B cell (primary cell): ENCODE measurements at regions not wholly inside any gene's neighbourhood (a gene's known extent, or its start where the extent isn't known, plus 50 kb on each side); places are given as distances from the start of the nearest gene placed in this dataset.

ENCODE experiments used
- ATAC-seq: fragments of 200-7000 bp; cut with Tn5 transposase; one replicate; pipeline ENCODE4 v1.10.0; 2021; ENCODE audit warnings: low read depth, mild to moderate bottlenecking, moderate number of reproducible peaks, moderate library complexity
- CTCF ChIA-PET: fragments of 350-600 bp; sonication (Branson Sonifier 250); formaldehyde crosslinking; loops from one replicate; lab custom pipeline; 2021; ENCODE audit warnings: antibody characterized with exemption, inconsistent platforms; lab: Charles Lee
- POLR2A ChIA-PET: fragments of 350-600 bp; sonication (Branson Sonifier 250); formaldehyde crosslinking; loops from one replicate; lab custom pipeline; 2021; ENCODE audit warnings: antibody characterized with exemption; lab: Charles Lee
- DNase-seq: peaks from one replicate; pipeline ENCODE4 v3.0.0; 2013
- H2AFZ ChIP-seq: 2 replicates; pipeline ENCODE4 v1.6.1; 2012; ENCODE audit warnings: mild to moderate bottlenecking, low read depth, low read length; ENCODE audit not compliant: insufficient read depth, poor library complexity, severe bottlenecking
- H3K27ac ChIP-seq, 2 donors: 1 replicate in 1 of 2; 2 replicates in 1 of 2; pipeline ENCODE4 v1.5.1; 2012 to 2013; ENCODE audit warnings: low read length in 2 of 2, mild to moderate bottlenecking in 2 of 2, moderate library complexity in 1 of 2
- H3K27me3 ChIP-seq, 4 experiments: fragments of 200-600 bp in 1 of 4; sonication (generic) in 1 of 4; replicated peaks in 1 of 4; 1 replicate in 2 of 4; 2 replicates in 2 of 4; pipeline versions ENCODE4 v1.6.1 to v1.7.0; 2013 to 2016; ENCODE audit warnings: low read length in 3 of 4, mild to moderate bottlenecking in 2 of 4, mixed read lengths in 1 of 4, moderate library complexity in 1 of 4; ENCODE audit not compliant: insufficient read depth in 4 of 4, control insufficient read depth in 3 of 4; ENCODE audit errors: control extremely low read depth in 1 of 4
- H3K36me3 ChIP-seq, 2 experiments: replicated peaks in 1 of 2; 1 replicate in 1 of 2; 2 replicates in 1 of 2; pipeline versions ENCODE4 v1.6.1 to v1.7.1; 2013; ENCODE audit warnings: low read length in 1 of 2; ENCODE audit not compliant: insufficient read depth in 2 of 2, control insufficient read depth in 1 of 2; ENCODE audit errors: control extremely low read depth in 1 of 2, extremely low read depth in 1 of 2
- H3K4me1 ChIP-seq, 2 donors: fragments of 200-600 bp in 1 of 2; sonication (generic) in 1 of 2; 1 replicate in 1 of 2; 2 replicates in 1 of 2; pipeline versions ENCODE4 v1.5.1 to v1.6.1; 2013 to 2017; ENCODE audit warnings: low read length in 2 of 2; ENCODE audit not compliant: control insufficient read depth in 2 of 2, insufficient read depth in 2 of 2
- H3K4me2 ChIP-seq: replicated peaks from 2 replicates; pipeline ENCODE3; 2012; ENCODE audit warnings: mild to moderate bottlenecking, low read depth, low read length; ENCODE audit not compliant: poor library complexity, severe bottlenecking
- H3K4me3 ChIP-seq, 5 experiments: fragments of 200-600 bp in 1 of 5; sonication (generic) in 1 of 5; 1 replicate in 3 of 5; 2 replicates in 2 of 5; pipeline versions ENCODE4 v1.5.1 to v1.7.0; 2011 to 2016; ENCODE audit warnings: low read length in 4 of 5, mild to moderate bottlenecking in 4 of 5, low read depth in 2 of 5, control low read depth in 1 of 5, moderate library complexity in 1 of 5; ENCODE audit not compliant: insufficient read depth in 1 of 5; ENCODE audit errors: control extremely low read depth in 1 of 5, extremely low read depth in 1 of 5
- H3K79me2 ChIP-seq: fragments of 200-600 bp; sonication (generic); one replicate; pipeline ENCODE4 v1.6.0; 2016; ENCODE audit warnings: low read length; ENCODE audit not compliant: control insufficient read depth, insufficient read depth
- H3K9ac ChIP-seq: fragments of 200-600 bp; sonication (generic); 2 replicates; pipeline ENCODE4 v1.6.1; 2017; ENCODE audit warnings: mild to moderate bottlenecking, low read length, moderate library complexity
- H3K9me3 ChIP-seq, 3 donors: one replicate each; pipeline versions ENCODE4 v1.6.1 to v1.7.1; 2013; ENCODE audit warnings: low read length in 2 of 3; ENCODE audit not compliant: control insufficient read depth in 2 of 3, insufficient read depth in 1 of 3; ENCODE audit errors: control extremely low read depth in 1 of 3
- H4K20me1 ChIP-seq: 2 replicates; pipeline ENCODE4 v1.6.0; 2012; ENCODE audit warnings: mild to moderate bottlenecking, low read length; ENCODE audit not compliant: insufficient read depth, control insufficient read depth, poor library complexity, severe bottlenecking
- H3K27ac Mint-ChIP-seq: one replicate; pipeline ENCODE4 v1.8.0; 2021; ENCODE audit warnings: mixed read lengths
- H3K27me3 Mint-ChIP-seq: one replicate; pipeline ENCODE4 v1.8.0; 2021; ENCODE audit warnings: mixed read lengths
- H3K4me1 Mint-ChIP-seq: one replicate; pipeline ENCODE4 v1.8.0; 2021; ENCODE audit warnings: mixed read lengths
- H3K4me3 Mint-ChIP-seq: one replicate; pipeline ENCODE4 v1.8.0; 2021; ENCODE audit warnings: mixed read lengths
- H3K9me3 Mint-ChIP-seq: one replicate; pipeline ENCODE4 v1.8.0; 2022; ENCODE audit warnings: mixed read lengths; ENCODE audit not compliant: insufficient read depth
- EZH2 ChIP-seq: IDR thresholded peaks from 2 replicates; pipeline ENCODE4 v1.6.1; 2012; ENCODE audit warnings: borderline replicate concordance, low read depth, mild to moderate bottlenecking, moderate library complexity, low read length; ENCODE audit not compliant: insufficient read depth, poor library complexity, severe bottlenecking
- WGBS: methylation state at CpG from one replicate; pipeline ENCODE4 v1.1.5; 2013; ENCODE audit warnings: missing lambda C conversion rate; ENCODE audit not compliant: insufficient coverage; 5-methylcytosine and 5-hydroxymethylcytosine counted together
- intact Hi-C: fragments of 100-400 bp; cut with micrococcal nuclease; formaldehyde crosslinking; loops from one replicate; pipeline ENCODE4 v1.10.0; 2022
- TF ChIP-seq, protein P1 (sequence below): fragments of 200-600 bp; IDR thresholded peaks from one replicate; pipeline ENCODE4 v1.8.0; 2022; ENCODE audit warnings: antibody characterized with exemption, mild to moderate bottlenecking

DNA sequence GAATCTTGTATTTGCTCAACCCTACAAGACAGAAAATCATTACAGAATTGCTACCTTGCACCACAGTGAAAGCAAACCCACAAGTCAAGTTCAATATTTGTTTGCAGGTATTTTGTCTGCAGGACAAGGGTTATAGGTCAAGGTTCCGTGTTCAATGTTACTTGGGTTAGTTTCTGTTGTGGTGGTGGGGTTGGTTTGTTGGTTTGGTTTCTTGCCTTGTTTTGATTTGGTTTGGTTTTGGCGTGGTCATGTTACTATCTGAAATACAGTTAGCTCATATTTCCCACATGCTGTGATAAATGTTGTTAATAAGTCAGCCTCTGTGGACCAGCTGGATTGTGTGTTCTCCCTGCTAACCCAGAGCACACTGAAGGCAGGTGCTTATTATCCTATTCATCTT is 75.6 kb upstream of the INSIG1 start:
- no peak overlapping the region for H3K4me3 Mint-ChIP-seq
- Histone ChIP-seq H3K4me2 (no peak overlapping the region), H3K27ac (no peak overlapping the region), H3K4me1 (no peaks in the 10 kb centered on the region), H3K27me3 (no peaks in the 10 kb centered on the region), H4K20me1 (no peaks in the 10 kb centered on the region), H3K79me2 (no peaks in the 10 kb centered on the region), H3K9ac (no peak overlapping the region), H3K36me3 (no peaks in the 10 kb centered on the region), H2AFZ (no peak overlapping the region), H3K4me3 (no peak overlapping the region), H3K9me3 (no peaks in the 10 kb centered on the region)
- ATAC-seq, result no peak
- DNase-seq, result no peak
- intact Hi-C loops, result no loop called here
- no peak overlapping the region for H3K27ac Mint-ChIP-seq
- no CpG with 5 or more reads among the region's 2 CpGs for WGBS
- TF ChIP-seq, protein P1, sequence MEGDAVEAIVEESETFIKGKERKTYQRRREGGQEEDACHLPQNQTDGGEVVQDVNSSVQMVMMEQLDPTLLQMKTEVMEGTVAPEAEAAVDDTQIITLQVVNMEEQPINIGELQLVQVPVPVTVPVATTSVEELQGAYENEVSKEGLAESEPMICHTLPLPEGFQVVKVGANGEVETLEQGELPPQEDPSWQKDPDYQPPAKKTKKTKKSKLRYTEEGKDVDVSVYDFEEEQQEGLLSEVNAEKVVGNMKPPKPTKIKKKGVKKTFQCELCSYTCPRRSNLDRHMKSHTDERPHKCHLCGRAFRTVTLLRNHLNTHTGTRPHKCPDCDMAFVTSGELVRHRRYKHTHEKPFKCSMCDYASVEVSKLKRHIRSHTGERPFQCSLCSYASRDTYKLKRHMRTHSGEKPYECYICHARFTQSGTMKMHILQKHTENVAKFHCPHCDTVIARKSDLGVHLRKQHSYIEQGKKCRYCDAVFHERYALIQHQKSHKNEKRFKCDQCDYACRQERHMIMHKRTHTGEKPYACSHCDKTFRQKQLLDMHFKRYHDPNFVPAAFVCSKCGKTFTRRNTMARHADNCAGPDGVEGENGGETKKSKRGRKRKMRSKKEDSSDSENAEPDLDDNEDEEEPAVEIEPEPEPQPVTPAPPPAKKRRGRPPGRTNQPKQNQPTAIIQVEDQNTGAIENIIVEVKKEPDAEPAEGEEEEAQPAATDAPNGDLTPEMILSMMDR, result no peak
- no peak for TF ChIP-seq EZH2
- CTCF ChIA-PET, result no interaction called here
- H3K27me3 Mint-ChIP-seq, result no peaks in the 10 kb centered on the region
- POLR2A ChIA-PET, result no interaction called here
- H3K9me3 Mint-ChIP-seq, result no peaks in the 10 kb centered on the region
- H3K4me1 Mint-ChIP-seq, result no peaks in the 10 kb centered on the region

DNA sequence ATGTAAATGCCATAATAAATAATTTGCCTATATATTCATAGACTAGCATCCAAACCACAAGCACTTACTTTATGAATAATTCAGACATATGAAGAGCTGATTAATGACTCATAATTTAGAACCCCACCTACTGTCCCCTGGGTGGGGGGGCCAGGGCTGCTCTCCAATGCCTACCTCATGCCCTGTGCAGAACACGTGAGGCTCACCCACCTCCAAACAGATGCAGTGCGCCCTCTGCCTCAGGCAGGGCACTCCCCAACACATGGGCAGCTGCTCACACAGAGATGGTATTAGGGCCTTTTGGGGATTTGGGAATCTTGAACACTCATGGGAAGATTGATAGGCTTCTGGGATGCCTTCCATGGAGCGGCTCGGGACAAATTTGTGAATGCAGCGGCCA is 75.1 kb upstream of the INSIG1 start:
- DNase-seq (no peak), ATAC-seq (no peak)
- H3K27me3 ChIP-seq, result no peaks in the 10 kb centered on the region
- Mint-ChIP-seq H3K27ac (no peak overlapping the region), H3K27me3 (no peaks in the 10 kb centered on the region), H3K4me1 (no peaks in the 10 kb centered on the region), H3K4me3 (no peak overlapping the region), H3K9me3 (no peaks in the 10 kb centered on the region)
- no peak overlapping the region for H3K4me2 ChIP-seq
- intact Hi-C loops, result no loop called here
- H3K36me3 ChIP-seq, result no peaks in the 10 kb centered on the region
- H3K9ac ChIP-seq, result no peak overlapping the region
- no peaks in the 10 kb centered on the region for H3K9me3 ChIP-seq
- H3K27ac ChIP-seq, result no peak overlapping the region
- no peak overlapping the region for H2AFZ ChIP-seq
- no peaks in the 10 kb centered on the region for H3K79me2 ChIP-seq
- no peak overlapping the region for H3K4me3 ChIP-seq
- TF ChIP-seq, protein P1, result no peak
- no peak for TF ChIP-seq EZH2
- 94% methylated on average over 3 of the region's 5 CpGs for WGBS
- ChIA-PET POLR2A (no interaction called here), CTCF (interaction anchor here (1.4 kb wide), 1 partner anchor 122 kb away, joined by 4 read pairs; no protein-coding TSS in a partner anchor)
- H3K4me1 ChIP-seq, result no peaks in the 10 kb centered on the region
- H4K20me1 ChIP-seq, result no peaks in the 10 kb centered on the region
